GM19468 (cell line): ENCODE measurements at regions not wholly inside any gene's neighbourhood (a gene's known extent, or its start where the extent isn't known, plus 50 kb on each side); places are given as distances from the start of the nearest gene placed in this dataset.
"Not testable (repeated sequence)": the region's sequence is repeated elsewhere in the genome, so short reads cannot be mapped to it uniquely, and the experiment has no call there.

Experiments
- ATAC-seq: cut with Tn5 transposase; IDR thresholded peaks from one replicate; pipeline ENCODE4 v1.9.1; 2021; ENCODE audit warnings: mild to moderate bottlenecking, moderate library complexity, moderate number of reproducible peaks; ENCODE audit not compliant: unreplicated experiment; ENCODE audit errors: extremely low read depth

- ATAC-seq: no peak
These were observed 289.6 kb downstream of the SOCS6 start for GRCh38 chr18:70578480-70578879.

GRCh38 chr18:70577023-70577420 is 288.2 kb downstream of the SOCS6 start:
- ATAC-seq: no peak

DNA sequence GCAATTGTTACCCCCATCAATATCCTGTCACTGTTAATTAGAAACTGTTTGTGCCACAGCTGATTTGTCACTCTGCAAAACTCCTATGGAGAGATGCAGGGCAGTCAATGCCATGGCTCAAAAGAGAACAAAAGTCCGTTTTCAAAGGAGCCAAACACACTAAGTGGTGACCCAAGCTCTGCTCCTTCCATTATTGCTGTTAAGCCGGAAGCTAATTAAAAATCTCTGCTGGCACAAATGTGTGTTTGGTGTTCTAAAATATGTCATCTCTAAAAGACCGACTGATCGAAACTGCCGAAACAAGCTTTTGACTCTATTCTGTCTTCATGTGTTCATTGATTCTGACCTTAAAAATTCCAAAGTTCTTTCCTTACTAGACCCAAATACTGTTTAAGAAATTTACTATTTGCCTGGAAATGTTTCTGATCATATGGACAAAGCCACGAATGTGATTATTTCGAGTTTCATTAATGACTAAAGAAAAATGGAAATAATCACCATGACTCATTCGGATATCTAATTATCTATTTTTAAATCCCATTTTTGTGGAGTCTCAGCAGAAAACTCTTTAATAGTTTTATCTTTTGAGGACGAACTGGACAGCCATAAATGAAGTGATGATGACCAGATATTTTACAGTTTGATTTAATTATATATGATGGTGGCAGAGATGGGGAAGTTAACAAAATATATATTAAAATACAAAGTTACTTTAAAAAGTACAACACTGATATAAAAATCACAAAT is 287.6 kb downstream of the SOCS6 start:
- ATAC-seq: no peak

- ATAC-seq: not testable (repeated sequence)
These were observed 286.1 kb downstream of the SOCS6 start for GRCh38 chr18:70574951-70575350.

GRCh38 chr18:70569647-70570046 is 280.8 kb downstream of the SOCS6 start:
- not testable (repeated sequence) for ATAC-seq

GRCh38 chr18:70559446-70559845 is 270.6 kb downstream of the SOCS6 start:
- no peak for ATAC-seq

DNA sequence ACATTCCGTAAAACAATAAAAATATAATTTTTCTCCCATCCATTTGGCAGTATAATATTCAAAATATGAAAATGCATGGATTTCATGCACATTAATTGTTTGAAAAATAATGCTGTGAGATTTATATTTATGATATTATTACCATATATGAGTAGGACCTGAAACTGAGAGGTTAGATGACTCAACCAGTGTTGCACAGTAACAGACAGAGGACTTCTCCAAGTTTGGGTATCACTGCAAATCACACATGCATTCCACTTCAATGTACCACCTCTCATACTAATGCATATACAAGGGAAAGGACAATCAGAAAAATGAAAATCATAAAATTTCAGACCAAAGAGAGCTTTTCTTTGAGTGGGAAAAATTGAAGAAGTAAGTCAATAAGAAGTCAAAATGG is 269.5 kb downstream of the SOCS6 start:
- no peak for ATAC-seq

- no peak for ATAC-seq
These were observed 266.1 kb downstream of the SOCS6 start for GRCh38 chr18:70554854-70555445.

- no peak for ATAC-seq
These were observed 265.1 kb downstream of the SOCS6 start for GRCh38 chr18:70553936-70554260.

- ATAC-seq: no peak
These were observed 264.5 kb downstream of the SOCS6 start for GRCh38 chr18:70553245-70553935.

- ATAC-seq: no peak
These were observed 247.7 kb downstream of the SOCS6 start for GRCh38 chr18:70536370-70537062.

DNA sequence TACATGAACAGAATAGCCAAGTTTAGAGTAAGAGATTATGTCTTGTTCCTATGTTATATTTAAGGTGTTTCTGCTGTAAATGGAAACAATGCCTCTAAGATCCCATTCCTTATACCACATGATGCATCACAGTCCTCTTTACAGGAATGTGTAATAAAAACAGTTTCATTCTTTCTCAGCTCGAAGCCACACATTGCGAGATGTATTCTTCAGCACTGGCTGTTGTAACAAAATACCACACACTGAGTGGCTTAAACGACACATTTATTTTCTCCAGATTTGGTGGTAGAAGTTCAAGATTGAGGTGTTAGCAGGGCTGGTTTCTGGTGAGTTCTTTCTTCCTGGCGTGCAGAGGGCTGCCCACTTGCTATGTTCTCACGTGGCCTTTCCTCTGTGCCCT is 246.2 kb downstream of the SOCS6 start:
- ATAC-seq: no peak

DNA sequence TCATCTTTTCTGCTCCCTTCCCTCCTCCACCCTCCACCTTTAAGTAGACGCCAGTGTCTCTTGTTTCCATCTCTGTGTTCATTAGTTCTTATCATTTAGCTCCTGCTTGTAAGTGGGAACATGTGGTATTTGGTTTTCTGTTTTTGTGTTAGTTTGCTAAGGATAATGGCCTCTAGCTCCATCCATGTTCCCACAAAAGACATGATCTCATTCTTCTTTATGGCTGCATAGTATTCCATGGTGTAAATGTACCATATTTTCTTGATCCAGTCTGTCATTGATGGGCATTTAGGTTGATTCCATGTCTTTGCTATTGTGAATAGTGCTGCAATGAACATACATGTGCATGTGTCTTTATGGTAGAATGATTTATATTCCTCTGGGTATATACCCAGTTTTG is 236.5 kb downstream of the SOCS6 start:
- ATAC-seq: not testable (repeated sequence)

DNA sequence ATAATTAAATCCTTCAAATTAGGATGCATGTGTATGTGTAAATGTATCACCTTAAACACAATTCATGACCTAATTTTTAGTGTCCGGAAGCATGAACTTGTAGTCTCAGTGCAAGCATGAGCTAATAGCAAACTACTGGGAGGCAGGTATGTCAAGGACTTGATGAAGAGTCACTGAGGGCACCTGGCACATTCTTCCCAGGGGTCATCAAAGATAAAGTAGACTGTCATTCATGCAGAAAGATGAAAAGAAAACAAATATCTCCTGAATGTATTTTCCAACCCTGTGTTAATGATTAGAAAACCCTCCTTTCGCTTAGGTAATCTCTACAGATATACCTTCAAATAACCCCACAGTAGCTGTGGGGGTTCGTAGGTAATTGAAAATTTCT is 234.9 kb downstream of the SOCS6 start:
- no peak for ATAC-seq

GRCh38 chr18:70523035-70523791 is 234.4 kb downstream of the SOCS6 start:
- ATAC-seq: no peak

- ATAC-seq: no peak
These were observed 233.4 kb downstream of the SOCS6 start for GRCh38 chr18:70522183-70522680.

- no peak for ATAC-seq
These were observed 232.0 kb downstream of the SOCS6 start for GRCh38 chr18:70520867-70521266.

GRCh38 chr18:70513502-70514171 is 224.8 kb downstream of the SOCS6 start:
- ATAC-seq: no peak

DNA sequence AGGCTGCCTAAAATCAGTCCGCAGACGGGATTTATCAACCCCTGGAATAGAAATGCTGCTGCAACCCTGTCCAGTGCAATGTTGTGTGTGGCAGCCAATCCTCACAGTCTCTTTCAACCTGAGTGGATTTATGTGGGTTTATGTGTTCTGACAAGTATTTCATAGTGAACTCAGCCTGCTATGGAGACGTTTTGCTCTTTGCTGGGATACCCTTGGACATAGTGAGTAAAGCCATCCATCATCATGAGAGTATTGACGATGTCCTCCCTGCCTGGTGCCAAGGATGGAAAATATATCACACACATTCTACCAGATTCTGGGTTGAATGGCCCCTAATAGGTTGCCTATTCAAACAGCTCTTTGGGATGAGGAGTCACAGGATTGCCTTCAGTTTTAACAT is 219.1 kb downstream of the SOCS6 start:
- ATAC-seq: no peak

DNA sequence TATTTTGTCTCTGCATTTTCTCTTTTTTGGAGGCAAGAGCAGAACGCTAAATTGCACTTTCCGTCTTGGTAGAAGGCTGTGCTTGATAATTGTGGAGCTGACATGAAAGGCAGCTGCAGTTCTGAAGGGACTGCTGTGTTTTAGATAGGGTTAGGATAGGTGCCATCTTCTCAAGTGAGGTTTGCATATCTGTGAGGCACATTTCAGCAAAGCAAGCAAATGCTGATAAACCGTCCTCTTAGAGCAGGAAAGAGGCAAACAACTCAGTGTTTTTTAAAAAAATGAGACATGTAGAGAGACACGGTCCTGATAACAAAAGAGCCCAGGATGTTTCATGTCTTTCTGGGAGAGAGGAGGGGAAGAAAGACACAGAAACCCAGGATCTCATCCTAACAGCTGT is 217.7 kb downstream of the SOCS6 start:
- no peak for ATAC-seq
